HEK293 (cell line): ENCODE measurements at regions not wholly inside any gene's neighbourhood (a gene's known extent, or its start where the extent isn't known, plus 50 kb on each side); places are given as distances from the start of the nearest gene placed in this dataset.

Source experiments
- GFI1B ChIP-seq: fragments of 450-650 bp; formaldehyde crosslinking; IDR thresholded peaks from 2 replicates; pipeline ENCODE4 v1.5.1; 2016; ENCODE audit warnings: missing biosample characterization, missing genetic modification characterization
- HOXD13 ChIP-seq: sonication (generic); formaldehyde crosslinking; IDR thresholded peaks from 2 replicates; pipeline ENCODE4 v1.8.0; 2022; ENCODE audit warnings: missing genetic modification reagents, borderline replicate concordance
- ZBTB17 ChIP-seq: fragments of 450-650 bp; formaldehyde crosslinking; IDR thresholded peaks from 2 replicates; pipeline ENCODE4 v1.5.1; 2016; ENCODE audit warnings: missing biosample characterization, missing genetic modification characterization
- ZNF138 ChIP-seq: fragments of 450-650 bp; formaldehyde crosslinking; IDR thresholded peaks from 2 replicates; pipeline ENCODE4 v1.5.1; 2016; ENCODE audit warnings: missing biosample characterization, missing genetic modification characterization, borderline replicate concordance
- ZNF2 ChIP-seq: fragments of 450-650 bp; formaldehyde crosslinking; IDR thresholded peaks from 2 replicates; pipeline ENCODE4 v1.5.1; 2016; ENCODE audit warnings: missing biosample characterization, missing genetic modification characterization
- ZNF302 ChIP-seq: fragments of 450-650 bp; formaldehyde crosslinking; IDR thresholded peaks from 2 replicates; pipeline ENCODE4 v1.5.1; 2016; ENCODE audit warnings: missing biosample characterization, missing genetic modification characterization, low read depth
- ZNF350 ChIP-seq: fragments of 450-650 bp; formaldehyde crosslinking; IDR thresholded peaks from 2 replicates; pipeline ENCODE4 v1.5.0; 2017; ENCODE audit warnings: missing biosample characterization, mild to moderate bottlenecking, missing genetic modification characterization
- ZNF529 ChIP-seq: fragments of 450-650 bp; formaldehyde crosslinking; IDR thresholded peaks from 2 replicates; pipeline ENCODE4 v1.5.1; 2017; ENCODE audit warnings: missing genetic modification characterization, missing biosample characterization; ENCODE audit not compliant: insufficient replicate concordance
- ZNF76 ChIP-seq: fragments of 450-650 bp; formaldehyde crosslinking; IDR thresholded peaks from 2 replicates; pipeline ENCODE4; 2016; ENCODE audit warnings: low read depth, missing biosample characterization, missing genetic modification characterization, borderline replicate concordance
- TF ChIP-seq, protein P1 (sequence below): fragments of 450-650 bp; formaldehyde crosslinking; IDR thresholded peaks from 2 replicates; pipeline ENCODE4 v1.5.1; 2016; ENCODE audit warnings: missing biosample characterization, missing genetic modification characterization
- TF ChIP-seq, protein P2 (sequence below): fragments of 450-650 bp; formaldehyde crosslinking; IDR thresholded peaks from 2 replicates; pipeline ENCODE4 v1.5.1; 2016; ENCODE audit warnings: missing biosample characterization, missing genetic modification characterization
- TF ChIP-seq, protein P3 (sequence below): sonication (generic); formaldehyde crosslinking; IDR thresholded peaks from 2 replicates; pipeline ENCODE4 v1.8.1; 2022; ENCODE audit warnings: mild to moderate bottlenecking, moderate library complexity, missing genetic modification reagents

DNA sequence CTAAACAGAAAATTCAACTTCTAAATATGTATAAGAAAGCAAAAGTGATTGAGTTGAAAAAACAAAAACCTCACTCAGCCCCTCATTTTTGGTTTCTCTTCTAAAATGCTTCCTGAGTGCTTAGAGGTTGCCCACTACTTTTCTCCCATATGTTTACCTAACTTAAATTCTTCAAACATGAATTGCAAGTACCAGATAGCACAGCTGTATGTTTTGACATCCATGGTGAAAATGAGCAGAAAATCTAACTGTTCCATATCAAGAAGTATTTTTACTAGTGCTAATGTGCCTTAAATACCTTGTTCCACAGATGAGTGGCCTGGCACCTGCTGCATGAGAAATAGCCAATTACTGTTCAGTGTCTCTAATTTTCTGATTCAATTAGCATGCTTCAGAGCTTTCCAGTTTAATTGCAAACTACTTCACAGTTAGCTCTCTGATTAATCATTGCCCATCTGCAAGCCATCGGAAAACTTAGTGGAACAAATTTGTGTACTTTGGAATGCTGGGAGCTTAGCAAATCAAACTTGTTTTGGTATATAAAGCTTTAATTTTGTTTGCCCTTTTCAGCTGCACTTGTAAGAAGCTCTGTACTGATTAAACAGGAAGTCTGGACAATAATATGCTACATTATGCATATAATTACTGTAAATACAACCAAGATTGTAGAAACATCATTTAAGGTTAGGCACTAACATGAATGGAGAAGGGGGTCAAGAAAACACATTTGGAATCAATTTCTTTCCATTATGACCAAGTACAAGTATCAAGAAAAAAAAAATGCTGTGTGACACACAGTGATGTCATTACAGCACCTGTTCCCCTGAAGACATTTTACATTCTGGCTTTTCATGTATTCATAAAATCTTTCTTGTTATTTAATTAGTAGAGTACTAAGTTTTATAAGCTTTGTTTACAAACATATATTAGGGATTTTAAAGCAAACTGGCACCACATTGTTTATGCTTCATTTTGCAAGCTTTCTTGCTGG is 65.6 kb downstream of the POU5F2 start:
- TF ChIP-seq, protein P1, sequence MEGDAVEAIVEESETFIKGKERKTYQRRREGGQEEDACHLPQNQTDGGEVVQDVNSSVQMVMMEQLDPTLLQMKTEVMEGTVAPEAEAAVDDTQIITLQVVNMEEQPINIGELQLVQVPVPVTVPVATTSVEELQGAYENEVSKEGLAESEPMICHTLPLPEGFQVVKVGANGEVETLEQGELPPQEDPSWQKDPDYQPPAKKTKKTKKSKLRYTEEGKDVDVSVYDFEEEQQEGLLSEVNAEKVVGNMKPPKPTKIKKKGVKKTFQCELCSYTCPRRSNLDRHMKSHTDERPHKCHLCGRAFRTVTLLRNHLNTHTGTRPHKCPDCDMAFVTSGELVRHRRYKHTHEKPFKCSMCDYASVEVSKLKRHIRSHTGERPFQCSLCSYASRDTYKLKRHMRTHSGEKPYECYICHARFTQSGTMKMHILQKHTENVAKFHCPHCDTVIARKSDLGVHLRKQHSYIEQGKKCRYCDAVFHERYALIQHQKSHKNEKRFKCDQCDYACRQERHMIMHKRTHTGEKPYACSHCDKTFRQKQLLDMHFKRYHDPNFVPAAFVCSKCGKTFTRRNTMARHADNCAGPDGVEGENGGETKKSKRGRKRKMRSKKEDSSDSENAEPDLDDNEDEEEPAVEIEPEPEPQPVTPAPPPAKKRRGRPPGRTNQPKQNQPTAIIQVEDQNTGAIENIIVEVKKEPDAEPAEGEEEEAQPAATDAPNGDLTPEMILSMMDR, result no peak
- TF ChIP-seq ZNF350, result no peak
- no peak for TF ChIP-seq ZNF138 (tag by site-specific recombination)
- TF ChIP-seq ZNF529 (tag by site-specific recombination), result no peak
- TF ChIP-seq ZNF76 (tag by site-specific recombination), result no peak
- no peak for TF ChIP-seq HOXD13 (CRISPR knock-in tag)
- no peak for TF ChIP-seq ZNF302 (tag by site-specific recombination)
- TF ChIP-seq ZBTB17 (tag by site-specific recombination), result no peak
- TF ChIP-seq, protein P2, sequence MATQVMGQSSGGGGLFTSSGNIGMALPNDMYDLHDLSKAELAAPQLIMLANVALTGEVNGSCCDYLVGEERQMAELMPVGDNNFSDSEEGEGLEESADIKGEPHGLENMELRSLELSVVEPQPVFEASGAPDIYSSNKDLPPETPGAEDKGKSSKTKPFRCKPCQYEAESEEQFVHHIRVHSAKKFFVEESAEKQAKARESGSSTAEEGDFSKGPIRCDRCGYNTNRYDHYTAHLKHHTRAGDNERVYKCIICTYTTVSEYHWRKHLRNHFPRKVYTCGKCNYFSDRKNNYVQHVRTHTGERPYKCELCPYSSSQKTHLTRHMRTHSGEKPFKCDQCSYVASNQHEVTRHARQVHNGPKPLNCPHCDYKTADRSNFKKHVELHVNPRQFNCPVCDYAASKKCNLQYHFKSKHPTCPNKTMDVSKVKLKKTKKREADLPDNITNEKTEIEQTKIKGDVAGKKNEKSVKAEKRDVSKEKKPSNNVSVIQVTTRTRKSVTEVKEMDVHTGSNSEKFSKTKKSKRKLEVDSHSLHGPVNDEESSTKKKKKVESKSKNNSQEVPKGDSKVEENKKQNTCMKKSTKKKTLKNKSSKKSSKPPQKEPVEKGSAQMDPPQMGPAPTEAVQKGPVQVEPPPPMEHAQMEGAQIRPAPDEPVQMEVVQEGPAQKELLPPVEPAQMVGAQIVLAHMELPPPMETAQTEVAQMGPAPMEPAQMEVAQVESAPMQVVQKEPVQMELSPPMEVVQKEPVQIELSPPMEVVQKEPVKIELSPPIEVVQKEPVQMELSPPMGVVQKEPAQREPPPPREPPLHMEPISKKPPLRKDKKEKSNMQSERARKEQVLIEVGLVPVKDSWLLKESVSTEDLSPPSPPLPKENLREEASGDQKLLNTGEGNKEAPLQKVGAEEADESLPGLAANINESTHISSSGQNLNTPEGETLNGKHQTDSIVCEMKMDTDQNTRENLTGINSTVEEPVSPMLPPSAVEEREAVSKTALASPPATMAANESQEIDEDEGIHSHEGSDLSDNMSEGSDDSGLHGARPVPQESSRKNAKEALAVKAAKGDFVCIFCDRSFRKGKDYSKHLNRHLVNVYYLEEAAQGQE (tag by site-specific recombination), result no peak
- TF ChIP-seq ZNF2 (tag by site-specific recombination), result no peak
- no peak for TF ChIP-seq GFI1B (tag by site-specific recombination)
- TF ChIP-seq, protein P3, sequence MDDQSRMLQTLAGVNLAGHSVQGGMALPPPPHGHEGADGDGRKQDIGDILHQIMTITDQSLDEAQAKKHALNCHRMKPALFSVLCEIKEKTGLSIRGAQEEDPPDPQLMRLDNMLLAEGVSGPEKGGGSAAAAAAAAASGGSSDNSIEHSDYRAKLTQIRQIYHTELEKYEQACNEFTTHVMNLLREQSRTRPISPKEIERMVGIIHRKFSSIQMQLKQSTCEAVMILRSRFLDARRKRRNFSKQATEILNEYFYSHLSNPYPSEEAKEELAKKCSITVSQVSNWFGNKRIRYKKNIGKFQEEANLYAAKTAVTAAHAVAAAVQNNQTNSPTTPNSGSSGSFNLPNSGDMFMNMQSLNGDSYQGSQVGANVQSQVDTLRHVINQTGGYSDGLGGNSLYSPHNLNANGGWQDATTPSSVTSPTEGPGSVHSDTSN, result no peak
